Mesenchymal stem cell (in vitro differentiated cells and primary cell): ENCODE measurements at regions not wholly inside any gene's neighbourhood (a gene's known extent, or its start where the extent isn't known, plus 50 kb on each side); places are given as distances from the start of the nearest gene placed in this dataset.

Experiments
- DNase-seq: peaks from one replicate; pipeline ENCODE4 v3.0.0-alpha.2; 2013
- H2AFZ ChIP-seq: one replicate; pipeline ENCODE4 v1.6.1; 2013; ENCODE audit warnings: low read depth, mild to moderate bottlenecking, control low read depth, inconsistent platforms, low read length, moderate library complexity
- H2AK5ac ChIP-seq: 2 replicates; pipeline ENCODE4 v1.6.1; 2013; ENCODE audit warnings: low read length, moderate library complexity, mild to moderate bottlenecking, inconsistent platforms; ENCODE audit not compliant: severe bottlenecking
- H2BK120ac ChIP-seq: one replicate; pipeline ENCODE4 v1.6.1; 2013; ENCODE audit warnings: low read depth, mild to moderate bottlenecking, inconsistent platforms, low read length, moderate library complexity
- H2BK12ac ChIP-seq, 2 experiments: one replicate each; pipeline ENCODE4 v1.6.1; 2013; ENCODE audit warnings: inconsistent platforms in 2 of 2, low read length in 2 of 2, mild to moderate bottlenecking in 2 of 2, moderate library complexity in 2 of 2, control low read depth in 1 of 2
- H2BK15ac ChIP-seq: one replicate; pipeline ENCODE4 v1.6.1; 2013; ENCODE audit warnings: mild to moderate bottlenecking, low read depth, inconsistent platforms; ENCODE audit not compliant: poor library complexity, severe bottlenecking
- H2BK5ac ChIP-seq: 2 replicates; pipeline ENCODE4 v1.6.1; 2013; ENCODE audit warnings: low read depth, mild to moderate bottlenecking, low read length, control low read depth, inconsistent platforms; ENCODE audit not compliant: poor library complexity, severe bottlenecking
- H3K14ac ChIP-seq, 2 experiments: one replicate each; pipeline ENCODE4 v1.6.1; 2013; ENCODE audit warnings: inconsistent platforms in 2 of 2, low read length in 2 of 2, control low read depth in 1 of 2, mild to moderate bottlenecking in 1 of 2, moderate library complexity in 1 of 2
- H3K18ac ChIP-seq, 2 experiments: one replicate each; pipeline ENCODE4 v1.6.1; 2013; ENCODE audit warnings: inconsistent platforms in 2 of 2, low read length in 2 of 2, control low read depth in 1 of 2, low read depth in 1 of 2, mild to moderate bottlenecking in 1 of 2
- H3K23ac ChIP-seq, 2 experiments: one replicate each; pipeline ENCODE4 v1.6.1; 2013; ENCODE audit warnings: inconsistent platforms in 2 of 2, low read length in 2 of 2, mild to moderate bottlenecking in 2 of 2, moderate library complexity in 2 of 2, control low read depth in 1 of 2
- H3K27ac ChIP-seq: 2 replicates; pipeline ENCODE4 v1.5.1; 2013; ENCODE audit warnings: mild to moderate bottlenecking, moderate library complexity, low read length, control low read depth, inconsistent platforms; ENCODE audit not compliant: poor library complexity, severe bottlenecking
- H3K27me3 ChIP-seq, 2 experiments: 2 replicates each; pipeline versions ENCODE4 v1.6.1 to v1.7.0; 2013; ENCODE audit warnings: low read length in 2 of 2, mild to moderate bottlenecking in 2 of 2, moderate library complexity in 2 of 2, control low read depth in 1 of 2, inconsistent platforms in 1 of 2; ENCODE audit not compliant: control insufficient read depth in 1 of 2, insufficient read depth in 1 of 2
- H3K36me3 ChIP-seq, 2 experiments: 2 replicates each; pipeline versions ENCODE4 v1.6.1 to v1.7.0; 2013; ENCODE audit warnings: low read length in 2 of 2, control low read depth in 1 of 2, inconsistent platforms in 1 of 2, low read depth in 1 of 2, mild to moderate bottlenecking in 1 of 2; ENCODE audit not compliant: insufficient read depth in 2 of 2, control insufficient read depth in 1 of 2
- H3K4ac ChIP-seq, 2 experiments: one replicate each; pipeline ENCODE4 v1.6.1; 2013; ENCODE audit warnings: inconsistent platforms in 2 of 2, low read length in 2 of 2, mild to moderate bottlenecking in 2 of 2, moderate library complexity in 2 of 2, control low read depth in 1 of 2, low read depth in 1 of 2
- H3K4me1 ChIP-seq: 2 replicates; pipeline ENCODE4 v1.6.1; 2013; ENCODE audit warnings: low read depth, low read length, control low read depth; ENCODE audit not compliant: control insufficient read depth, insufficient read depth
- H3K4me2 ChIP-seq: 2 replicates; pipeline ENCODE4 v1.6.1; 2013; ENCODE audit warnings: low read length, mild to moderate bottlenecking, inconsistent platforms; ENCODE audit not compliant: poor library complexity, severe bottlenecking
- H3K4me3 ChIP-seq, 2 experiments: 2 replicates each; pipeline versions ENCODE4 v1.5.1 to v1.7.0; 2013; ENCODE audit warnings: low read length in 2 of 2, mild to moderate bottlenecking in 2 of 2, control low read depth in 1 of 2, low read depth in 1 of 2; ENCODE audit not compliant: insufficient read depth in 1 of 2
- H3K79me1 ChIP-seq: replicated peaks from 2 replicates; pipeline ENCODE4 v1.6.1; 2013; ENCODE audit warnings: mild to moderate bottlenecking, control low read depth, low read length, inconsistent platforms; ENCODE audit not compliant: poor library complexity, severe bottlenecking
- H3K9ac ChIP-seq: 2 replicates; pipeline ENCODE4 v1.7.0; 2013; ENCODE audit warnings: mild to moderate bottlenecking, low read length, moderate library complexity
- H3K9me3 ChIP-seq: 2 replicates; pipeline ENCODE4 v1.7.0; 2013; ENCODE audit warnings: mild to moderate bottlenecking, low read length; ENCODE audit not compliant: control insufficient read depth
- H4K8ac ChIP-seq: one replicate; pipeline ENCODE4 v1.6.1; 2013; ENCODE audit warnings: inconsistent platforms, mild to moderate bottlenecking, low read length, moderate library complexity
- H4K91ac ChIP-seq: one replicate; pipeline ENCODE4 v1.6.1; 2013; ENCODE audit warnings: mild to moderate bottlenecking, low read length, inconsistent platforms
- WGBS: methylation state at CpG from one replicate; pipeline ENCODE4 v1.1.7; 2013; ENCODE audit warnings: mixed read lengths; 5-methylcytosine and 5-hydroxymethylcytosine counted together

- Histone ChIP-seq H2BK5ac (no peak overlapping the region), H3K4ac (no peak overlapping the region), H3K23ac (no peak overlapping the region), H3K18ac (no peak overlapping the region), H3K4me2 (no peak overlapping the region), H3K4me3 (no peak overlapping the region), H3K9ac (no peak overlapping the region), H3K27me3 (no peaks in the 10 kb centered on the region), H4K91ac (no peak overlapping the region), H2BK12ac (no peak overlapping the region), H2AFZ (no peak overlapping the region), H3K79me1 (no peaks in the 10 kb centered on the region), H2BK15ac (no peak overlapping the region), H3K4me1 (no peaks in the 10 kb centered on the region), H4K8ac (no peak overlapping the region), H3K9me3 (peaks cover 4% of the 10 kb centered on the region), H3K14ac (no peak overlapping the region), H3K36me3 (no peaks in the 10 kb centered on the region), H2BK120ac (no peak overlapping the region), H3K27ac (no peak overlapping the region), H2AK5ac (no peak overlapping the region)
- no peak for DNase-seq
- WGBS: 100% methylated on average over 1 of the region's 1 CpG
These were observed 796.3 kb downstream of the LUZP2 start for GRCh38 chr11:25293166-25293565.

DNA sequence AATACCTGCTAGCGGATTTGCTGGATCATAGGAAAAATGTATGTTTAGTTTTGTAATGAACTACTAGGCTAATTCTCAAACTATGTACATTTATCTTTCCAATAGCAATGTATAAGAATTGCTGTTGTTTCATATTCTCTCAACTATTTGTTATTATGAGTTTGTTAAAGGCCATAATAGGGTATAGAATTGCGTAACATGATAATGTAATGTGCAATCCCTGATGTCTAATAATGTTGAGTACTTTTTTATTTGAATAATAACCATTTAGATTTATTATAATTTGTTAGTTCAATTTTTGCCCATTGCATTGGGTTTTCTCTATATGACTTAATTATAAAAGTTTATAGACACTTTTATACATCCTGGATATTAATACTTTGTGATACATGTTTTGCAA is 801.6 kb downstream of the LUZP2 start:
- WGBS: no CpG with 5 or more reads among the region's 2 CpGs
- Histone ChIP-seq H3K4me2 (no peak overlapping the region), H3K4ac (no peak overlapping the region), H4K8ac (no peak overlapping the region), H2BK15ac (no peak overlapping the region), H3K4me3 (no peak overlapping the region), H3K14ac (no peak overlapping the region), H3K4me1 (no peaks in the 10 kb centered on the region), H2BK5ac (no peak overlapping the region), H3K79me1 (no peaks in the 10 kb centered on the region), H2AK5ac (no peak overlapping the region), H3K36me3 (no peaks in the 10 kb centered on the region), H3K9ac (no peak overlapping the region), H3K9me3 (peaks cover 19% of the 10 kb centered on the region), H3K27me3 (no peaks in the 10 kb centered on the region), H4K91ac (no peak overlapping the region), H2BK120ac (no peak overlapping the region), H2BK12ac (no peak overlapping the region), H3K23ac (no peak overlapping the region), H3K18ac (no peak overlapping the region), H2AFZ (no peak overlapping the region), H3K27ac (no peak overlapping the region)
- no peak for DNase-seq

- Histone ChIP-seq H3K4me1 (no peaks in the 10 kb centered on the region), H3K4me2 (no peak overlapping the region), H2BK15ac (no peak overlapping the region), H4K8ac (no peak overlapping the region), H2BK5ac (no peak overlapping the region), H3K4me3 (no peak overlapping the region), H3K9ac (no peak overlapping the region), H2BK12ac (no peak overlapping the region), H3K27ac (no peak overlapping the region), H3K18ac (no peak overlapping the region), H3K9me3 (peaks cover 13% of the 10 kb centered on the region), H3K4ac (no peak overlapping the region), H2AK5ac (no peak overlapping the region), H3K14ac (no peak overlapping the region), H3K36me3 (no peaks in the 10 kb centered on the region), H4K91ac (no peak overlapping the region), H2BK120ac (no peak overlapping the region), H3K79me1 (no peaks in the 10 kb centered on the region), H3K23ac (no peak overlapping the region), H3K27me3 (no peaks in the 10 kb centered on the region), H2AFZ (no peak overlapping the region)
- no CpG with 5 or more reads among the region's 4 CpGs for WGBS
- no peak for DNase-seq
These were observed 813.0 kb downstream of the LUZP2 start for GRCh38 chr11:25309818-25310217.

DNA sequence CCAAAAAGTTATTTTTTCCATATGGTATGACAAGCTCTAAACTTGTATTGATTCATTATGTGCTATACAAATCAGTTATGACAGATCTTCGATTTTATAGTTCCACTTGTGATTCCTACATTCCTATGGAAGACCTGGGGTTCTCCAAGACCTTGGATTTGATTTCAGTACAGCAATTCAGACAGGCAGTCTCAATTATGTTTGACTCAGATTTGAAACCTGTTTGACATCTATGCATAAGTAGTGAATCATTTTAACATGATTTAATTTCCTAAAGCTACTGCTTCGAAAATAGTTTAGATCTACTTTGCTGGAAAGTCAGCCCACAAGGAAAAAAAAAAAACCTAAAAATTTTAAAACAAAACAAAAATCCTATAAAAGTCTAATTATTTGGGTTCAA is 820.4 kb downstream of the LUZP2 start:
- H2BK15ac ChIP-seq: no peak overlapping the region
- no peak overlapping the region for H2AFZ ChIP-seq
- H2BK12ac ChIP-seq: no peak overlapping the region
- 71% methylated on average over 1 of the region's 2 CpGs for WGBS
- H3K79me1 ChIP-seq: no peaks in the 10 kb centered on the region
- H3K9ac ChIP-seq: no peak overlapping the region
- H3K23ac ChIP-seq: no peak overlapping the region
- no peak overlapping the region for H3K4me3 ChIP-seq
- no peaks in the 10 kb centered on the region for H3K9me3 ChIP-seq
- H3K27me3 ChIP-seq: no peaks in the 10 kb centered on the region
- no peak overlapping the region for H3K4ac ChIP-seq
- no peak overlapping the region for H3K18ac ChIP-seq
- no peak overlapping the region for H2AK5ac ChIP-seq
- no peak overlapping the region for H4K91ac ChIP-seq
- no peaks in the 10 kb centered on the region for H3K36me3 ChIP-seq
- H4K8ac ChIP-seq: no peak overlapping the region
- no peak overlapping the region for H2BK5ac ChIP-seq
- no peak overlapping the region for H3K27ac ChIP-seq
- no peak for DNase-seq
- H3K14ac ChIP-seq: no peak overlapping the region
- H2BK120ac ChIP-seq: no peak overlapping the region
- no peak overlapping the region for H3K4me2 ChIP-seq
- no peaks in the 10 kb centered on the region for H3K4me1 ChIP-seq
